ENCODE measurements at regions not wholly inside any gene's neighbourhood (a gene's known extent, or its start where the extent isn't known, plus 50 kb on each side); places are given as distances from the start of the nearest gene placed in this dataset.

- TF ChIP-seq CTCF (IDR thresholded peaks at IDR 0.05; ENCODE audit: insufficient read depth, low read length) (no peak), POLR2AphosphoS5 (IDR thresholded peaks at IDR 0.05; ENCODE audit: low read depth) (no peak)
Measured at GRCh38 chr12:45658020-45658419, 71.5 kb upstream of the ARID2 start.

All from HL-60 (cell line).